ENCODE measurements at regions not wholly inside any gene's neighbourhood (a gene's known extent, or its start where the extent isn't known, plus 50 kb on each side); places are given as distances from the start of the nearest gene placed in this dataset.

DNA sequence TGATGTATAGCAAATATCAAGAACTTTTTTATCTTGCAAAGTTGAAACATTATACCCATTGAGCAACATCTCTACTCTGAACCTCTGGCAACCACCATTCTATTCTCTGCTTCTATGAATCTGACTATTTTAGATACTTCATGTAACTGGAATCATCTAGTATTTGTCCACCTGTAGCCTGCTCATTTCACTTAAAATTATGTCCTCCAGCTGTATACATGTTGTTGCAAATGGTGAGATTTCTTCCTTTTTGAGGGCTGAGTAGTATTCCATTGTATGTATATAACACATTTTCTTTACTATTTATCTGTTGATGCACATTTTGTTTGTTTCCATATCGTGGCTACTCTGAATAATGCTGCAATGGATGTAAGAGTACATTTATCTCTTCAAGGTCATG is 476.3 kb upstream of the LRRC4C start:
- Histone ChIP-seq H3K4me3 (ENCODE audit: low read length) (no peak overlapping the region), H3K27me3 (ENCODE audit: control insufficient read depth, insufficient read depth, low read length) (no peaks in the 10 kb centered on the region), H3K9me3 (ENCODE audit: control insufficient read depth, low read depth, low read length) (no peaks in the 10 kb centered on the region), H3K9ac (ENCODE audit: low read length) (no peak overlapping the region), H3K36me3 (ENCODE audit: control insufficient read depth, low read depth, low read length) (no peaks in the 10 kb centered on the region), H3K27ac (ENCODE audit: low read length) (no peak overlapping the region), H3K4me1 (ENCODE audit: control insufficient read depth, low read depth, low read length) (peaks cover 4% of the 10 kb centered on the region)

DNA sequence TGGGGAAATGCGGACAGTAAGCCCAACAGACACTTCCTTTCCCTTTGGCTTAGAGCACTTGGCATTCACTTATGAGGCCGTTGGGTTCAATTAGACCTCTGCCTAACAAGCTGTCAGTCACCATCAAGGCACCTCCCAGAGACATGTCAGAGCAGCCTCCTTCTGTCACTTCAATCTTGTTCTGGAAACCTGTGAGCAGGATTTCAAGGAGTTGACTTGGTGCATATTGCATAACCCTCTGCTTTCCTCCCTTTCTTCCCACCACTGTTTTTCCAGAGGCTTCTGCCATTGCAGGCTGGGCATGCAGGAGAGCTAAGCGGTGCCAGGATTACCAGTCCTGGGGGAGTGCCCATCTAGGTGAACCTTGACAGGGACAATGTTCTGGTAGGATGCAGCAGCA is 484.2 kb upstream of the LRRC4C start:
- Histone ChIP-seq H3K9ac (ENCODE audit: low read length) (no peak overlapping the region), H3K4me1 (ENCODE audit: control insufficient read depth, low read depth, low read length) (no peaks in the 10 kb centered on the region), H3K27me3 (ENCODE audit: control insufficient read depth, insufficient read depth, low read length) (no peaks in the 10 kb centered on the region)

DNA sequence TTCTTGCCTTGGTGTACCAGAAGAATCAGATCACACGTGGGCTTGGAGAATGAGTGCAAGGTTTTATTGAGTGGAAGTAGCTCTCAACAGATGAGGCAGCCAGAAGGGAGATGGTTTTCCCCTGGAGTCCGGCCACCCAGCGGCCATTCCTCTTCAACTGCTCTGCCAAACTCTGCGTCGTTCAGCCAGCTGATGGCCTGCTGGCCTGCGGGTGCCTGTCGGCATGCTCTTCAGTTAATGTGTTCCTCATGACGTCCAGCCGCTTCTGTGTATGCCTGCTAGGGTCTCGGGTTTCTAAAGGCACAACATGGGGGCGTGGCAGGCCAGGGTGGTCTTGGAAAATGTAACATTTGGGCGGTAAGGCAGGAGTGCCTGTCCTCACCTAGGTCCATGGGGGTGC is 487.9 kb upstream of the LRRC4C start:
- Histone ChIP-seq H3K4me3 (ENCODE audit: low read length) (no peak overlapping the region), H3K4me1 (ENCODE audit: control insufficient read depth, low read depth, low read length) (no peaks in the 10 kb centered on the region), H3K9me3 (ENCODE audit: control insufficient read depth, low read depth, low read length) (no peaks in the 10 kb centered on the region)

More for the DNA sequence above, 484.2 kb upstream of the LRRC4C start:
- H3K4me3 ChIP-seq (ENCODE audit: low read length): no peak overlapping the region
- no peak overlapping the region for H3K27ac ChIP-seq (ENCODE audit: low read length)
- H3K9me3 ChIP-seq (ENCODE audit: control insufficient read depth, low read depth, low read length): no peaks in the 10 kb centered on the region
- no peaks in the 10 kb centered on the region for H3K36me3 ChIP-seq (ENCODE audit: control insufficient read depth, low read depth, low read length)

DNA sequence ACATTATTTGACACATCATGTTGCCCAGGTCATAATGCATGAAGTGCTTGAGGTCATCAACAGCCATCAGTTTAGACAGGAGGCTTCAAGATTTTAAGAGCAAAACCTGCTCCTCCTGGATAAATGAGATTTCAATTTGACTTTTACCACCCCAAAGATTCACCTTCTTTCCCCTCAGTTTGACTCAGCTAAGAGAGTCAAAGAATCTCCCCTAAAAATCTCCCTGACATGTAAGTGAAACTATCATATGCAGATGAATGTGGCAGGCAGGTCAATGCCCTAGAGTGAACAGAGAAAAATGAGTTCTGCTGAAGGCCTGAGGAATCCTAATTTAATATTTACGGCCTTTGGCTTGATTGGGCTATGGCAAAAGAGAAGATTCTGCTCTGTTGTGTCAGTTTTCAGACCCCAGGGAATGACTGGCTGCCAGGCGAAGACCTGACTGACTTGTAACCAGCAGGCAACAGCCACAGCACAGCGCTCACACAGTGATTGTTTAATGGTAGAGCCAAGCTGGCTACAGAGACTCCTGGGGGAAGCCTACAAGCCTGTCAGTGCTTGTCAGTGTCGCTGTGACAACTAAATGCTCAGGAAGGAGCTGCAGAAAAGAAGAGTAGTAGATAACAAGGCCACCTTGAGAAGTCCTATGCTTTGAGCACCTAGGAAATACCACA is 491.2 kb upstream of the LRRC4C start:
- H3K4me1 ChIP-seq (ENCODE audit: control insufficient read depth, low read depth, low read length): no peaks in the 10 kb centered on the region
- no peaks in the 10 kb centered on the region for H3K9me3 ChIP-seq (ENCODE audit: control insufficient read depth, low read depth, low read length)
- H3K27ac ChIP-seq (ENCODE audit: low read length): no peak overlapping the region
- H3K9ac ChIP-seq (ENCODE audit: low read length): no peak overlapping the region
- H3K36me3 ChIP-seq (ENCODE audit: control insufficient read depth, low read depth, low read length): no peaks in the 10 kb centered on the region
- no peaks in the 10 kb centered on the region for H3K27me3 ChIP-seq (ENCODE audit: control insufficient read depth, insufficient read depth, low read length)
- no peak overlapping the region for H3K4me3 ChIP-seq (ENCODE audit: low read length)

More for the DNA sequence above, 487.9 kb upstream of the LRRC4C start:
- H3K9ac ChIP-seq (ENCODE audit: low read length): no peak overlapping the region
- no peaks in the 10 kb centered on the region for H3K36me3 ChIP-seq (ENCODE audit: control insufficient read depth, low read depth, low read length)
- H3K27ac ChIP-seq (ENCODE audit: low read length): no peak overlapping the region
- H3K27me3 ChIP-seq (ENCODE audit: control insufficient read depth, insufficient read depth, low read length): no peaks in the 10 kb centered on the region

DNA sequence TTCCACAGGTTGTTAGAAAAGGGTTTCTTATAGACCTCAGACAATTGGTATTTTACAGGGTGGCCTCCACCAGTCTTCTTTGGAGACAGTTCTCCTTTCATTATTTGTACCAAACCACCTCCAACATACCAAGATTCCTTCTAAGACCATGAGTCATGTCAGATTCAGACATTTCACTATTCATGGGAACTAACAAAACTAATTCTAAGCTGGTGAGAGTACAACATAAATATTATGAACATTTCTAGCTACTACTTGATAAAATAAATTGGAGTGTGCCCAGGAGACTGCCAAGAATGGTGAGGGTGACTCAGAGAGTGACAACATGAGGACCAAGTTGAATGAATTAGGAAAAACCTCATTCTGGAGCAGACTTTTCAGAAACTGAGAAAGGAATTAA is 494.6 kb upstream of the LRRC4C start:
- H3K9ac ChIP-seq (ENCODE audit: low read length): no peak overlapping the region
- H3K4me3 ChIP-seq (ENCODE audit: low read length): no peak overlapping the region
- no peaks in the 10 kb centered on the region for H3K9me3 ChIP-seq (ENCODE audit: control insufficient read depth, low read depth, low read length)
- no peaks in the 10 kb centered on the region for H3K27me3 ChIP-seq (ENCODE audit: control insufficient read depth, insufficient read depth, low read length)
- H3K36me3 ChIP-seq (ENCODE audit: control insufficient read depth, low read depth, low read length): no peaks in the 10 kb centered on the region
- H3K27ac ChIP-seq (ENCODE audit: low read length): no peak overlapping the region
- H3K4me1 ChIP-seq (ENCODE audit: control insufficient read depth, low read depth, low read length): no peaks in the 10 kb centered on the region

DNA sequence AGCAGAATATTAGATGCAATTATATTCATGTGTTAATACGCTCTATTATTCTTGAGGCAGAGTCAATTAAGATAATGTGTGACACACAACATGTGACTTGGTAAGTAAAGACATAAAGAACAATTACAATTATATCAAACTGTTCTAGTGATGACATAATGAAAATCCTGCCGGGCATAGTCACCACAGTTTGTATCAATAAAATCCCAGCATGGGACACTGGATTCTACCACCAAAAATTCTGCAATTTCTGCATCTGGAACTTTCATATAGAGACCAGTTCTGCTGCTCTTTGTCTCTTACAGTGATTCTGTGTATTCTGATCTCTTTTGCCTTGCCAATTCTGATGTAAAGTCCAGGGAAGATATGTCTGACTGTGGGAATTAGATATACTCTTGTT is 495.6 kb upstream of the LRRC4C start:
- H3K27me3 ChIP-seq (ENCODE audit: control insufficient read depth, insufficient read depth, low read length): no peaks in the 10 kb centered on the region
- H3K27ac ChIP-seq (ENCODE audit: low read length): no peak overlapping the region
- no peak overlapping the region for H3K9ac ChIP-seq (ENCODE audit: low read length)
- no peaks in the 10 kb centered on the region for H3K9me3 ChIP-seq (ENCODE audit: control insufficient read depth, low read depth, low read length)
- H3K4me1 ChIP-seq (ENCODE audit: control insufficient read depth, low read depth, low read length): no peaks in the 10 kb centered on the region
- H3K36me3 ChIP-seq (ENCODE audit: control insufficient read depth, low read depth, low read length): no peaks in the 10 kb centered on the region
- H3K4me3 ChIP-seq (ENCODE audit: low read length): no peak overlapping the region

DNA sequence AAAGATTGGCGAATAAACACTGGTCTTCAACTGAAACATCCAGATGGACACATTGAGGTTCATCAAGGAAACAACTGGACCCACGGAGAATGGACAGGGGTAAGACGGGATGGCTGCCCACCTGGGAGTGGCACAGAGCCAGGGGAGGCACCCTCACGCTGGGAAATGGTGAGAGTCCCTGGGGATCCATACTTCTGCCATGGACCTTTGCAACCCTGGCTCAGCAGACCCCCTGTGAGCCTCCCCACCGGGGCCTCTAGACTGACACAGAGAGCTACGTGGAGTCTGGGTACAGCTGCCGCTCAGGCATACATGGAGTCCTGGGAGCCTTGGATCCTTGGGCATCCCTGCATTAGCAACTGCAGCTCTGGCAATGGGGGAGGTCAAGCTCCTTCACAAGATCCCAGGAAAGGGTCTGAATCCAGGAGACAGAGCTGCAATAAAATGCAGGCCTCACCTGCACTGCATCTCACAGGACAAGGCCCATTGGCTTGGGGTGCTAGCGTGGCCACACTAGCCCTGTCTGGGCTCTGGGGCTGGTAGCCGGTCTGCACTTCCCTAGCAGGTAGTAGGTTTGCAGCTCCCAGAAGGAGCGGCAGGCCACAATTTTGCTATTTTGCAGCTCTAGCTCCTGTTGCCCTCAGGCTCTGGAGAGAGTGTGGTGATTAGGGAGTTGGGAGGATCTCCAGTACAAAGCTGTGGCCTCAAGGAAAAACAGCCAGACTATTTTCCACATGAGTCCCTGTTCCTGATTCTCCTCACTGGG is 496.4 kb upstream of the LRRC4C start:
- Histone ChIP-seq H3K27me3 (ENCODE audit: control insufficient read depth, insufficient read depth, low read length) (no peaks in the 10 kb centered on the region), H3K4me1 (ENCODE audit: control insufficient read depth, low read depth, low read length) (no peaks in the 10 kb centered on the region), H3K27ac (ENCODE audit: low read length) (no peak overlapping the region), H3K36me3 (ENCODE audit: control insufficient read depth, low read depth, low read length) (no peaks in the 10 kb centered on the region), H3K9me3 (ENCODE audit: control insufficient read depth, low read depth, low read length) (no peaks in the 10 kb centered on the region), H3K9ac (ENCODE audit: low read length) (no peak overlapping the region), H3K4me3 (ENCODE audit: low read length) (no peak overlapping the region)

DNA sequence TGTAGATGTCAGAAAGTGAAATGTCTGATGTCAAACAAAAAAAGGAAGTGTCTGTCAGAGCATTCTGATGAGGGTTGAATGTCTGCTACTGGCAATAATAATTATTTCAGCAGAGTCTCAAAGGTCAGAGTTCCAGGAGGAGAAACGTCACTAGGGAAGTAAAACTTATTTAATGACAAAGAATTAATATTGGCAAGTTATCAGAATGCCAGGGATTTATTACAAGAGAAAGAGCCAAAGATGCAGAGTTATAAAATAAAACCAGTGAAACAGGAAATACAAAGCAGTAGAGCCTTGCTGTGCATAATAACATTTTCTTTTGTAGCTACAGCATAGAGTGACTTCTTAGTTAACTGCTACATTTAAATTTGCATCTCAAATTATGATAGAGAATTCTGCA is 504.0 kb upstream of the LRRC4C start:
- no peaks in the 10 kb centered on the region for H3K4me1 ChIP-seq (ENCODE audit: control insufficient read depth, low read depth, low read length)
- H3K9me3 ChIP-seq (ENCODE audit: control insufficient read depth, low read depth, low read length): no peaks in the 10 kb centered on the region
- no peak overlapping the region for H3K4me3 ChIP-seq (ENCODE audit: low read length)
- H3K27me3 ChIP-seq (ENCODE audit: control insufficient read depth, insufficient read depth, low read length): no peaks in the 10 kb centered on the region
- H3K9ac ChIP-seq (ENCODE audit: low read length): no peak overlapping the region
- H3K36me3 ChIP-seq (ENCODE audit: control insufficient read depth, low read depth, low read length): no peaks in the 10 kb centered on the region
- H3K27ac ChIP-seq (ENCODE audit: low read length): no peak overlapping the region

DNA sequence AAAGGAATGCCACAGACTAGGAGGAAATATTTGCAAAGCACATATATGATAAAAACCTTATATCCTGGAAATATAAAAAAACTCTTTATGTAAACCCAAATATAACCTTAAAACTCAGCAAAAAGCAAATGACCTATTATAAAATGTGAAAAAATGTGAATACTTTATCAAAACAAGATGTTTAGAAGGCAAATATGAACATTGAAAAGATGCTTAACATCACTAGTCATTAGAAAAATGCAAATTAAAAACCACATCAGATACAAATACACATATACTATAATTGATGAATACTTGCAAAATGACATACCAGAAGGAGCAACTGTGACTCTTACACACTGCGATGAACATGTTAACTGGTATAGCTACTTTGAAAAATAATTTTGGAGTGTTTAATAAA is 511.2 kb upstream of the LRRC4C start:
- Histone ChIP-seq H3K4me1 (ENCODE audit: control insufficient read depth, low read depth, low read length) (peaks cover 4% of the 10 kb centered on the region), H3K9ac (ENCODE audit: low read length) (no peak overlapping the region), H3K27ac (ENCODE audit: low read length) (no peak overlapping the region), H3K9me3 (ENCODE audit: control insufficient read depth, low read depth, low read length) (no peaks in the 10 kb centered on the region), H3K27me3 (ENCODE audit: control insufficient read depth, insufficient read depth, low read length) (no peaks in the 10 kb centered on the region), H3K4me3 (ENCODE audit: low read length) (no peak overlapping the region), H3K36me3 (ENCODE audit: control insufficient read depth, low read depth, low read length) (no peaks in the 10 kb centered on the region)

DNA sequence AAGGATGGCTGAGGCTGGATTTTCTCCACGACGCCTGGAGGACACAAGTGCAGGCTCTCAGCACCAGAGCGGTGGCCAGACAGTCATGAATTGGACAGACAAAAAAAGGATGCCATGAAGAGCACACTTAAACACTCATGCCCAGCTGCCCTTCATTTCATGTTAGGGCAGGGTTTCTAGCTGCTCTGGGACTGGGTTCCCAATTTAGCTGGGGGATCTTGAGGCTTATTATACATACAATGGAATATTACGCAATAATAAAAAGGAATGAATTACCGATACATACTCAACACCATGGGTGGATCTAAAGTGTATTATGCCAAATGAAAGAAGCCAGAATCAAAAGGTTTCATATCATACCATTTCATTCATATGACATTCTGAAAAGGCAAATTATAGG is 512.1 kb upstream of the LRRC4C start:
- Histone ChIP-seq H3K4me1 (ENCODE audit: control insufficient read depth, low read depth, low read length) (peaks cover 4% of the 10 kb centered on the region), H3K9ac (ENCODE audit: low read length) (no peak overlapping the region), H3K4me3 (ENCODE audit: low read length) (no peak overlapping the region), H3K27me3 (ENCODE audit: control insufficient read depth, insufficient read depth, low read length) (no peaks in the 10 kb centered on the region), H3K36me3 (ENCODE audit: control insufficient read depth, low read depth, low read length) (no peaks in the 10 kb centered on the region), H3K9me3 (ENCODE audit: control insufficient read depth, low read depth, low read length) (no peaks in the 10 kb centered on the region), H3K27ac (ENCODE audit: low read length) (no peak overlapping the region)

DNA sequence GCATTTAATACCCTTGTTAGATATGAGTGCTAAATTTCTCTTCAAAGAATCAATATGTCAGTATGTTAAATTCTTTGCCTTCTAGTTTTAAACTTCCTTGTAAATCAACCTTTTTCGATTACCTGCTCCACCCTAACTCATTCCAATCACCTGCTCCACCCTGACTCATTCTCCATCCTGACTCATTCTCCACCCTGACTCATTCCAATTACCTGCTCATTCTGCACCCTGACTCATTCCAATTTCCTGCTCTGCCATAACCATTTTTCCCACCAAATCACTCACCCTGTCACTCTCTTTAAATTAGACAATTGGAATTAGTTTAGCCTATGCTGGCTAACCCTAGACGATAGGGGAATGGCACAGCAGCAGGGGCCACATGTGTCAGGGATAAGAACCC is 519.5 kb upstream of the LRRC4C start:
- Histone ChIP-seq H3K4me3 (ENCODE audit: low read length) (no peak overlapping the region), H3K27ac (ENCODE audit: low read length) (no peak overlapping the region), H3K27me3 (ENCODE audit: control insufficient read depth, insufficient read depth, low read length) (no peaks in the 10 kb centered on the region), H3K9ac (ENCODE audit: low read length) (no peak overlapping the region), H3K36me3 (ENCODE audit: control insufficient read depth, low read depth, low read length) (no peaks in the 10 kb centered on the region), H3K9me3 (ENCODE audit: control insufficient read depth, low read depth, low read length) (no peaks in the 10 kb centered on the region), H3K4me1 (ENCODE audit: control insufficient read depth, low read depth, low read length) (no peaks in the 10 kb centered on the region)

DNA sequence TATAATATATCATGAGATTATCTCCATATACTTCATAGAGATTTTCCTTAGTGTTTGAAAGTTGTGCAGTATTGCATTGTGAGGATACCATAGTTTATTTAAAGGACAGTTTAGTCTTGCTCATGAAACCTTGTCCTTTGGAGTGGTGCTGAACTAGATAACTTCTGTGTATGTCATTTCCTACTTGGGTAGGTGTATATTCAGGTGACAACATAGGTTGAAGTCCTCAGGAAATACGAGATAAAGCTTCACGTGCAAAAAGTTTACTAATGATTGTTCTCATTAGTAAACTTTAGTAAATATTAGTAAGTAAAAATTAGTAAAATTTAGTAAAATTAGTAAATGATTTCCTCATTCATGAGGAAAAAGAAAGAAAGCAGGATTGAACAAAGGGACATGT is 521.3 kb upstream of the LRRC4C start:
- H3K36me3 ChIP-seq (ENCODE audit: control insufficient read depth, low read depth, low read length): no peaks in the 10 kb centered on the region
- no peaks in the 10 kb centered on the region for H3K4me1 ChIP-seq (ENCODE audit: control insufficient read depth, low read depth, low read length)
- H3K4me3 ChIP-seq (ENCODE audit: low read length): no peak overlapping the region
- no peaks in the 10 kb centered on the region for H3K27me3 ChIP-seq (ENCODE audit: control insufficient read depth, insufficient read depth, low read length)
- H3K27ac ChIP-seq (ENCODE audit: low read length): no peak overlapping the region
- no peaks in the 10 kb centered on the region for H3K9me3 ChIP-seq (ENCODE audit: control insufficient read depth, low read depth, low read length)
- no peak overlapping the region for H3K9ac ChIP-seq (ENCODE audit: low read length)
